Hippocampal formation (tissue), 2 donors: ENCODE measurements at regions not wholly inside any gene's neighbourhood (a gene's known extent, or its start where the extent isn't known, plus 50 kb on each side); places are given as distances from the start of the nearest gene placed in this dataset.

ENCODE experiments used
- DNase-seq, 2 donors: peaks; one replicate each; lab custom pipeline; 2025; lab: John Stamatoyannopoulos, UW

DNA sequence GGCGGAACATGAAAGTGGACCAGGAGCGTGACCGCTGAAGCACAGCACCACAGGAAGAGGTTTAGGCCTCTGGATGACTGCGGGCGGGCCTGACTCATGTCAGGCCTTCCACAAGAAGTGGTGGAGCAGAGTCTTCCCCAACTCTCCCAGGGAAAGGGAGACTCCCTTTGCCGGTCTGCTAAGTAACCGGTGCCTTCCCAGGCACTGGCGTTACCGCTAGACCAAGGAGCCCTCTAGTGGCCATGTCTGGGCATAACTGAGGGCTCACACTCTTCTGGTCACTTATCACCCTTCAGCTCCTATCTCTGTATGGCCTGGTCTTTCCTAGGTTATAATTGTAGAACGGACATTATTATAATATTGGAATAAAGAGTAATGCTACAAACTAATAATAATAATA lies 1931.9 kb downstream of the TP53TG3F start:
- peak; percentile 26 to 50 for DNase-seq

DNA sequence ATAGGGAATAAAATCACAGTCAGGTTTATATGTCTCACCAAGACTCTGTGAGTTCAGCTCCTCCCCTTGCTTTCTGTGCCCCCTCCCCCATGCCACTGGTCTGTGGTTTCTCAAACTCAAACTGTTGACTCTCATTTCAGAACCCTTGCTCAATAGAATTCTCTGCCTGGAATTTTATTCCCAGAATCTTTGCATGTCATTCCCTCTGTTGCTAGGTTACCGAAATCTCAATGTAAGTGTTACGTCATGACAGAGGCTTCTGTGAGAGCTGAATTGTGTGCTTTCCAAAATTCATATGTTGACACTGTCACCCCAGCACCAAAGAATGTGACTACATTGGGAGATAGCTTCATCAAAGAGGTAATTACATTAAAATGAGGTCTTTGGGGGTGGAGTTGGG lies 1938.8 kb downstream of the TP53TG3F start:
- no peak for DNase-seq

DNA sequence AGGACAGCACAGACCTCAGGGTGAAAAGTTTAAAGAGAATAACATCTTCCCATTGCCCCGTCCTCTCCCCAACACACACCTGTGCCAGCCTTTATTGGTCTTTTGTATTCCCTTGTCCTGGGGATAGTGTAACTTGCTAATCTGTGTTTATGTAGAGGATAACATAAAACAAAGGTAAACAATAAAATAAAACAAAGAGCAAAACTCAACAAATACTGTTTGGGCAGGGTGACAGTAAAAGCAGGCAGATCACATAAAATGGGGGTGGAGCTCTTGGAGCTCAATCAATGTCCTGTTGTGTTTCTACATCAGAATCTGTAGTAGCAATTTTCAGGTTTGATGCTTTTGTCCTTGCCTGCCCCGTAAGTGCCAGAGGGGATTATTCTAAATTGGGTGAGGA lies 1939.7 kb downstream of the TP53TG3F start:
- no peak for DNase-seq

DNA sequence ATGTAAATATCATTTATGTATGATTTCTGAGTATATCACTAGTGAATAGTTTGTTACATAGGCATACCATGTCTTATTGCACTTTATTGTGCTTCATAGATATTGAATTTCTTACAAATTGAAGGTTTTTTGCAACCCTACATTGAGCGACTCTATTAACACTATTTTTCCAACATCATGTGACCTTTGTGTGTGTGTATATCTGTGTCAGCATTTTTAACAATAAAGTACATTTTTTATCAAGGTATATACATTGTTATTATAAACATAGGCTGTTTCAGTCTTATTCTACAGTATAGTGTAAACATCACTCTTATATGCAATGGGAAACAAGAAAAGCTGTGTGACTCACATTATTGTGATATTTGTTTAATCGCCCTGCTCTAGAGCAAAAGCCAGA lies 1944.9 kb downstream of the TP53TG3F start:
- no peak for DNase-seq

DNA sequence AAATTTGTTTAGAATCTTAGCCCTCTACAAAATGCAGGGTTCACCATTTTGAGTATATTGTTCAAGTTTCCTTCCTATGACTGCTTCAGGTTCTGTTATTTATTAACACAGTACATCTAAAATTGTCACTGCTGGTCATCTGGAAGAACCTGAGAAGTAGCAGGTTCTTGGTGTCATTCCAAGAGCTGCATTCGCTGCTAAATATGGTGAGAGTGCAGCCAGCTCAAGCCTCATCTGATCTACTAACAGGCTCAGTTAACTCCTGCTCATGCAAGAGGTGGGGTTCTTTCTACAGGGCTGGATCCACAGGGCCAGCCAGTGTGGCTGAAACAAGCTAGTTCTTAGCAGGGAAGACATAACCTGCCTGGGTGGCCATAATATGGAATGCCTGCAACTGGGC lies 1946.1 kb downstream of the TP53TG3F start:
- DNase-seq = no peak

DNA sequence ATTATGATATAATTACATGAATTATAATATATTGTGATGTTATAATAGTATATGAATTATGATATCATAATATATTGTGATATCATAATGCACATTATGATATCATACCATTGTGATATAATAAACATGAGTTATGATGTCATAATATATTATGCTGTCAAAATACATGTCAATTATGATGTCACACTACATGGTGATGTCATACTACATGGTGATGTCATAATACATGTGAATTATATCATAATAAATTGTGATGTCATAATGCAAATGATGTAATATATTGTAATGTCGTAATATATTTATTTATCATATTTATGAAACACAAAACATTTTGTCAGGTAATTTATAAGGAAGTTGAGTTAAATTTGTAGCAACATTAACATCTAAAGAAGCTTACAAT lies 1950.1 kb downstream of the TP53TG3F start:
- DNase-seq = no peak

DNA sequence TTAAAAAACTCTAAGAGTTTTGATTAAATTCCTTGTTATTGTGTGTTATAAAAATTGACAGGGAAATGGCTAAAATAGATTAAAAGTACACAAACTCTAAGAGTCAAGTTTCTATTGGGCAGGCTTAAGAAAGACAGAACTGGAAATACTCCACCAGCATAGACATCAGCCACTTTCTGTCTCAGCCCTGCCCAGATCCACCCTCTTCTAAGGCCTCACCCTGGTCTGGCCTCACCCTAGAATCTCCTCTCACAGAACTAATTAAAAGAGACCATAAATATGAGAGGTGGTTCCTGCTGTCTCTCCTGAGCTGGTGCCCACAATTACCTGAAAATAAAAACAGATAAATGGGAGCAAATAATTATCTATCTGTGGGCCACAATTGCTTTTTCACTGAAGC lies 1951.0 kb downstream of the TP53TG3F start:
- no peak for DNase-seq

DNA sequence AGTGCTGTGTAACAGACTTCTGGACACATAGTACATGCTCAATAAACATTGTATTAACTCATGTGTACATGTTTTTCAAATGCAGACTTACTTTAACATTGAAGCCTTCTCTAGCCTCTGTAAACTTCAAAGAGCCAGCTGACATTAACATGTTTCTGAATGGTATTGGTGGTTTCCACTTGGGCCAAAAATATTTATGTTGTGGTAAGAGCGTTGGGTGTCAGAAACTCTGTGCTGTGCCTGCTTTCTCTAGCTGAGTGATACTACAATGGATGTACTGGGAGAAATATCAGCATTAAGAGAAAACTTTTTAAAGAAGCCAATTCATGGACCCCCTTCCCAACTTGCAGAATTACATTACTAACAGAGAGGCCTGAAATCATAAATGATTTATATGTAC lies 1951.7 kb downstream of the TP53TG3F start:
- no peak for DNase-seq

DNA sequence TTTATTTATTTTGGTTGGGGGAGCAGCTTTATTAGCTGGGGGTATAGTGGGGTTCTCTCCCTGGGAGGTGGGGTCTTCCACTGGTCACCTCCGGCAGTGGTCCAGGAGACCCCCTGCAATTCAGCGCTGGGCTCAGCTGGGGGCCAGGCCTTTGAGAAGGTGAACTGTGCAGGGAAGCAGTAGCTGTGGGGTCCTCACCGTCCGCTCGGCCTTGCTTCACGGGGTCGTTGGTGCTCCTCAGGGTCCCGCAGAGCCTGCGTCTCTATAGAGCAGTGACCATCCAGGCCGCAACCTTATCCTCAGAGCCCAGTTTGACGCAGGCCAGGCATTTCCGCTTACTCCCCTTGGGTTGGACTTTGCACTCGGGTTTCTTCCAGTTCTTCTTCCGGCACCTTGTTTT lies 1954.7 kb downstream of the TP53TG3F start:
- no peak for DNase-seq

DNA sequence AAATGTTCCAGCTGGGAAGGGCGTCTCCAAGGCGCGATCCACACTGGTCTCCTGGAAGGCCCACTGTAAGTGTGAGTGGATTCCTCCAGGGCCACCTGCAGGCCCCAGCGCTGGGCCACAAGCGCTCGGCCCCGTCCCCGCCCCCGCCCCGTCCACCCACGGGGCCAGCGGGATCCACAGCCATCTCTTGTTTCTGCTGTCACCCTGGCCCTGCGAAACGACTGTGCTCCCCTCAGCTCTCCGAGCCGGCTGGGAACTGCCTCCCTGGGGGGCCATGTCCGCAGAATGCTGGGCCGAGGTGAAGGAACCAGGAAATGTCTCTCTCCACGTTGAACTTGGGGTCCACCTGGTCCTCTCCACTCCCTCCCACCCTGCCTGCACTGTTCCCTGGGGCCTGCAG lies 1955.2 kb downstream of the TP53TG3F start:
- no peak for DNase-seq

DNA sequence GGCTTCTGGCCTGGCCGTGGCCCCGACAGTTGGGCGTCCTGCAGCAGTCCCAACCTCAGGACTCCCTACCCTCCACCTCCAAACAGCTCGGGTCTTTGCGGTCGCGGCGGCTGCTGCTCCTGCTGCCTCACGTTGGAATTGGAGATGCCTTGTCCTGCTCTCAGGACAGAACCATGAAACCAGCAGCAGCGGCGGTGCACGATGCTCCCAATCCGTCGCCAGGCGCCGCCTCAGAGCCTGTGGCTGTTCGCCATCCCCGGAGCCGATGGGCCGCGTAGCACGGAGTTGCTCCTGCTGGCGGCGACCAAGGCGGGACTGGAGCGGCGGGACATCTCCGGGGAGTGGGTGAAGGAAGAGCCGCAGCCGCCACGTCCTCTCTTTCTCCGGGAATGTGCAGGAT lies 1965.9 kb downstream of the TP53TG3F start:
- no peak for DNase-seq

DNA sequence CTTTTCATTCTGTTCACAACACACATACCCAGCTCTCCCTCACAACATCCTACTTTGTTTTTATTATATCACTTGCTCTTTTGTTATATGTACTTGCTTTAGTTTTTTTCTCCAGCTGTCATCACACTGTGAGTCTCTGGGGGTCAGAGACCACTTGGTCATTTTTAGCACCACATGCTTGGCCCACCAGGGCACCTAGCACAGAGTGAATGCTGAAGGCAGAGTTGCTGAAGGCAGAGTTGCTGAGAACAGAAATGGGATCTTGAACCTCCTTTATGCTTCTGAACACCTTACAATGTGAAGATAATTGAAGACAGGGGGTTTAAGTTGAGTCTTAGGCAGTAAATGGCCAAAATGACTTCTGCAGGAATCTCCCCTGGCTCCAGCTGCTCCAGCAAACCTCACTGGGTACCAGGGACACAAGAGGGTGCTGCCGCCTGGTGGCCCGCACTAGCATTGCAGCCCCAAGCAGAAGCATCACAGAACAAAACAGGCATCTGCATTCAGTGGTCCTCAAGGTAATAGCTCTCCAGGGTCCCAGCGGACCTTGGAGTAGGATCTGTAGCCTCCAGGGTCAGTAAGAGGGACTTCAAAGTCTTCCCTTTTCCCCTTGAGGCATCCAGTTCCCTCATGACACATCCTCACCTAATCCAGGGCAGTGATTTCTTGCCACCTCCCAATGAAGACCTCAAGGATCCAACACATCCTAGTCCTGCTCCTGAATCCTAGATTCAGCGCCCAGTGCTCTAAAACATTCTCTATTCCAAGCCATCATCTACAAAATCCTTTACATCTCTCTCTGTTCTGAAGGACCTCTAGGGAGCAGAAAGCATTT lies 1972.6 kb downstream of the TP53TG3F start:
- DNase-seq = peak in 1 of 2 donors; percentile 11

DNA sequence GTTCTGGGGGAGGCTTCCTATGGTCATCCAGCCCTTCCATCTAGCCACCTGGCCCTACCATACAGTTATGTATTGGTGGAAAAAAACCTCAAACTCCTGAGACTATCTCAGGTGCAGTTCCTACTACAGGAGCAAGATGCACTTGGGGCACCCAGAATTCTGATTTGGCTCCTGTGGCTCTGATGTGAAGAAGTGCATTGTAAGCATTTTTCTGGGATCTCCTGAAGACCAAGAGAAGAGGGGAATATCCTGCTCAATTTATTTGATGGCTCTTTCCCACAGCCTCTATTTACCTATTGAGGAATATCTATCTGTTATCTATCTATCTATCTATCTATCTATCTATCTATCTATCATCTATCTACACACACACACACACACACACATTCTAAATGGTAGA lies 1981.5 kb downstream of the TP53TG3F start:
- DNase-seq = no peak

DNA sequence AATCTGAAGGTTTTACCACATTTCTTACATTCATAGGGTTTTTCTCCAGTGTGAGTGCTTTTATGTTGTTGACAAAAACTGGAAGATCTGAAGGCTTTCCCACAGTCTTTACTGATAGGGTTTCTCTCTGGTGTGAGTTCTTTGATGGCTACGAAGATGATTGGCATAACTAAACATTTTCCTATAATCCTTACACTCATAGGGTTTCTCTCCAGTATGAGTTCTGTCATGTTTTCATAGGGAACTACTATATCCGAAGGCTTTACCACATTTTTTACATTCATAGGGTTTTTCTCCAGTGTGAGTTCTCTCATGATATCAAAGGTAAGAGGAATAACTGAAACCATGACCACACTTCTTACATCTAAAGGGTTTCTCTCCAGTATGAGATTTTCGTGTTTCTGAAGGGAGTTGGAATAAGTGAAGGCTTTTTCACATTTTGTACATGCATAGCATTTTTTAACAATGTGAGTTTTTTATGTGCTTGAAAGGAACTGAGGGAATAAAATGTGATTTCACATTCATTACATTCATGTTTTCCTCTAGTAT lies 1987.7 kb downstream of the TP53TG3F start:
- DNase-seq = no peak

DNA sequence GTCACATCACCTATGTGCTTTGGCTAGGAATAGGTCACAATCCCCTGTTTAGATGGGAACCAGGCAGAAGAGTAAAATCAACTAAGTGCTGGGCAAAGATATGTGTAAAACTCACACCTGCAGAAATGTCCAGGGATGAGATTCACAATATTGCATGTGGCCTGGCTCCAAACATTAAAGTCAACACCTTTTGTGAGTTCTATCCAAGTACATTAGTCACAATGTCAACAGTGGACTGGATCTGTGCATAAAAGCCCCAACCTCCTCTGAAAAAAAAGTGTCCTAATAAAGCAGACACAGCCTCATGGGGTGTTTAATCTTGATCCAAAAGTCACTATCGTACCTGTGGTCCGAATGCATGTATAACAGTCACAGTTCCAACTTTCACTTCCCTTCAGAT lies 1990.3 kb downstream of the TP53TG3F start:
- no peak for DNase-seq

DNA sequence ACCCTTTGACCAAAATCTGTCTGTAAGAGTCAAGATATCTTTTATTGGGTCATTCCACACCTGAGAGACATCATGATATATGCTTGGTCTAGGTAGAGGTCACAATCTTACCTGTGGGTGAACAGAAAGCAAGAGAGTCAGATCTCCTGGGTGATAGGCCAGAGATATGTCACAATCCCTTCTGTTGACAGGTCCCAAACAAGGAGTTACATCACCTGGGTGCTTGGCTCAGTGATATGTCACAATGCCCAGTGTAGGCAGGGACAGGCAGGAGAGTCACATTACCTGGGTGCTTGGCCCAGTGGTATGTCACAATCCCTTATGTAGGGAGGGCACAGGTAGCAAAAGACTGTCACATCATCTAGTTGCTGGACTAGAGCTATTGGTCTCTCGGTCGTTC lies 1991.2 kb downstream of the TP53TG3F start:
- no peak for DNase-seq

DNA sequence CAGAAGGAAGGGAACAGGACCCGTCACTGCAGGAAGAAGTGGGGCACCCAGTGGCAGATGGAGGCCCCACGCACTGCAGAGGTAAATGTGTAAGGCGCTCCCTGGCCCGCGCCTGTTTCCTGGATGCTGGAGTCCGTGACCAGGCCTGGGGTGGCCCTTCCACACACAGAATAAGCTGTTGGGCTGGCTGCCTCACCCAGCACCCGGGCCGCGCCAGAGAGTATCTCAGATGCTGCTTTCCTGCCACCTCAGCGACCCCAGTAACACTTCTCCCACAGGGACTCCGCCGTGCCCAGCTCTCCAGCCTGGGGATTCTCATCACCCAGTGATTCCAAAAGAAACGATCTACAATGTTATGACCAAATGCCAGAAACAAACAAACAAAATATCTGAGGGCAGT lies 1993.1 kb downstream of the TP53TG3F start:
- DNase-seq = no peak

DNA sequence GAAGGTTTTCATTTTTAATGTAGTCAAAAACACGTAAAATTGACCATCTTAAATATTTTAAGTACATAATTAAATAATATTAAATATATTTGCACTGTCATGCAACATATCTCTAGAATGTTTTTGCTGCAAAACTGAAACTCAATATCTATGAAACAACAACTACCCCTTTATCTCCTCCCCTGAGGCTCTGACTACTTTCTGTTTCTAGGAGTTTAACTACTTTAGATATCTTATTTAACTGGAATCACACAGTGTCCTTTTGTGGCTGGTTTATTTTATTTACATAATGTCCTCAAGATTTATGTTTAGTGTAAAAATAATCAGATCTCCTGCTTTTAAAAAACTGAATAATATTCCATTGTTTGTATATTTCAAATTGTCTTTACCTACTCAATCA lies 2003.9 kb downstream of the TP53TG3F start:
- no peak for DNase-seq

DNA sequence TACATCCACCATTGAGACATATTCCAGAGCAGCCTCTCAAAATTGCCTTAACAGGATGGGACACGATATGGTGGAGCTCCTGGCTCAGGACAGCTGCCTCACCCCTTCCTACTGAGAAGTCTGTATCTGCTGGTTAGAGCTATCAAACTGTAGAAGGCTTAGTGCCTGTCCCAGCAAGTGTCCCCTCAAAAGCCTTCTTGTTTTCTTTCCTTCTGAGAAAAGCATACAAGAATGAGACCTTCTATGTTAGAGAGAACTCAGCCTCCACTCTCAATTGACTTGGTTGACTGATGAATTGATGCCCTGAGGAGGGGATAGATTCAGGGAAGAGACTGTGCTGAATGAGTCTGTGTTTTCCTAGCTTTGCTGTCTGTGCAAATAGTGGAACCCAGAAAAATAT lies 2020.9 kb downstream of the TP53TG3F start:
- no peak for DNase-seq

DNA sequence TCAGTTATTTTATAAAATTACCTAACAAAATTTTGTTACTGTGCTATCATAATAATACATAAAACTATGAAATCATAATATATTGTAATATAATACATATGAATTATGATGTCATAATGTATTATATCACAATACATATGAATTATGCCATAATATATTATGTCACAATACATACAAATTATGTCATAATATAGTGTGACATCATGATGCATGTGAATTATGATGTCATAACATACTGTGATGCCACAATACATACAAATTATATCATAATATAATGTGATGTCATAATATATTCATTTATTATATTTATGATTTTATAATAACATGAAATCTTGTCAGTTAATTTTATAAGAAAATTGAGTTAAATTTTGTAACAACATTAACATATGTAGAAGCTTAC lies 2021.6 kb downstream of the TP53TG3F start:
- DNase-seq = no peak

DNA sequence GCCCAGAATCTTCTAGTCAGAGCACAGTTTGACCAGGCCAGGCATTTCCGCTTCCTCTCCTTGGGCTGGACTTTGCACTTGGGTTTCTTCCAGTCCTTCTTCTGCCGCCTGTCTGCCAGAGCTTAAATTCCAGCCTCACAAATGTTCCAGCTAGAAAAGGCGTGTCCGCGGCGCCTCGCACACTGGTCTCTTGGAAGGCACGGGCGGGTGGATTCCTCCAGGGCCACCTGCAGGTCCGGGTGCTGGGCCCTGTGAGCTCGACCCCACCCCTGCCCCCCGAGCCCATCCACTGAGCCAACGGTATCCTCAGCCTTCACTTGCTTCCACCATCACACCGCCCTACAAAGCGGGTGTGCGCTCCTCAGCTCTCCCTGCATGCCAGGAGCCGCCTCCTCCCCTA lies 2026.5 kb downstream of the TP53TG3F start:
- DNase-seq = no peak

DNA sequence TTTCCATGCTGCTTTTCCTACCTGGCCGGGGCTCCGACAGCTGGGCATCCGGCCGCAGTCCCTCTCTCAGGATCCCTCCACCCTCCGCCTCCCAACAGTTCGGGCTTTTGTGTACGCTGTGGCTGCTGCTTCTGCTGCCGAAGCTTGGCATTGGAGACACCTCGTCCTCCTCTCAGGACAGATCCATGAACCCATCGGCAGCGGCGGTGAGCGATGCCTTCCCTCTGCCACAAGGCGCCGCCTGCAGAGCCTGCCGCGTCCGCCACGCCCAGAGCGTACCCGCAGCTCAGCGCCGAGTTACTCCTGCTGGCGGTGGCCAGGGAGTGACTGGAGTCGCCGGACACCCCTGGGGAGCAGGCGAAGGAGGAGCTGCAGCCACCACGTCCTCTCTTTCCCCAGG lies 2032.8 kb downstream of the TP53TG3F start:
- DNase-seq = no peak

DNA sequence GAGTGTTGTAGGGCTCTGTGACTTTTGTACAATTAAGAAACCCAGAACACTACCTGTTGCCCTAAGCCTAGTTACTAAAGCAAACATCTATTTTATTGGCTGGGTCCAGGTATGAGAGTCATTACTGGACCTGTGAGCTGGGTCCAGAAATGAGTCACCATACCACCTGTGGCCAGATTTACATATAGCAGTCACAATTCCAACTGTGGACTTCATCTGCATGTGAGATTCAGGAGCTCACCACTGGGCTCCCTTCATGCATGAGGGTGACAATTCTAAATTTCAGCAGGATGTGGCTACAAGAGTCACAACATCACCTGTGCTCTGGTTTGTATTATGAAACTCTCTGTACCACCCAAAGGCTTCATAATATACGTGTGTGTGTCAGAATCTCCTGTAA lies 2038.0 kb downstream of the TP53TG3F start:
- no peak for DNase-seq
